ENCODE measurements at regions not wholly inside any gene's neighbourhood (a gene's known extent, or its start where the extent isn't known, plus 50 kb on each side); places are given as distances from the start of the nearest gene placed in this dataset.

- Histone ChIP-seq H3K36me3 (no peaks in the 10 kb centered on the region), H3K9ac (ENCODE audit: low read depth in 2 of 2, low read length in 2 of 2) (no peak overlapping the region), H3K4me3 (no peak overlapping the region), H3K9me3 (no peaks in the 10 kb centered on the region), H3K27me3 (no peaks in the 10 kb centered on the region), H3K27ac (no peak overlapping the region), H3K4me1 (no peaks in the 10 kb centered on the region)
- intact Hi-C loops (cut with DNase I) = no loop called here
- TF ChIP-seq CTCF (IDR thresholded peaks at IDR 0.05) = no peak
- DNase-seq = no peak
Measured at GRCh38 chr9:80320480-80320879, 748.7 kb downstream of the TLE4 start.

GRCh38 chr9:80305136-80305535 is 733.4 kb downstream of the TLE4 start:
- Histone ChIP-seq H3K4me1 (no peaks in the 10 kb centered on the region), H3K27ac (no peak overlapping the region), H3K27me3 (no peaks in the 10 kb centered on the region), H3K9ac (ENCODE audit: low read depth in 2 of 2, low read length in 2 of 2) (no peak overlapping the region), H3K4me3 (no peak overlapping the region), H3K36me3 (no peaks in the 10 kb centered on the region), H3K9me3 (no peaks in the 10 kb centered on the region)
- DNase-seq = no peak
- TF ChIP-seq CTCF (IDR thresholded peaks at IDR 0.05) = no peak
- intact Hi-C loops (cut with DNase I) = no loop called here

GRCh38 chr9:80294955-80295354 is 723.2 kb downstream of the TLE4 start:
- intact Hi-C loops (cut with DNase I) = no loop called here

GRCh38 chr9:80294318-80294717 is 722.6 kb downstream of the TLE4 start:
- no peak for TF ChIP-seq CTCF (IDR thresholded peaks at IDR 0.05)
- H3K36me3 ChIP-seq = no peaks in the 10 kb centered on the region
- no peak for DNase-seq
- no peak overlapping the region for H3K27ac ChIP-seq
- intact Hi-C loops (cut with DNase I) = no loop called here
- H3K4me1 ChIP-seq = no peaks in the 10 kb centered on the region
- H3K9ac ChIP-seq (ENCODE audit: low read depth in 2 of 2, low read length in 2 of 2) = no peak overlapping the region
- H3K27me3 ChIP-seq = no peaks in the 10 kb centered on the region
- no peak overlapping the region for H3K4me3 ChIP-seq
- no peaks in the 10 kb centered on the region for H3K9me3 ChIP-seq

More at GRCh38 chr9:80294955-80295354, 723.2 kb downstream of the TLE4 start:
- H3K9me3 ChIP-seq = no peaks in the 10 kb centered on the region
- no peak for DNase-seq
- H3K36me3 ChIP-seq = no peaks in the 10 kb centered on the region
- H3K4me1 ChIP-seq = no peaks in the 10 kb centered on the region
- H3K9ac ChIP-seq (ENCODE audit: low read depth in 2 of 2, low read length in 2 of 2) = no peak overlapping the region
- no peak overlapping the region for H3K27ac ChIP-seq
- no peaks in the 10 kb centered on the region for H3K27me3 ChIP-seq
- no peak overlapping the region for H3K4me3 ChIP-seq
- TF ChIP-seq CTCF (IDR thresholded peaks at IDR 0.05) = no peak

- no peaks in the 10 kb centered on the region for H3K9me3 ChIP-seq
- no peaks in the 10 kb centered on the region for H3K27me3 ChIP-seq
- intact Hi-C loops (cut with DNase I) = no loop called here
- no peak overlapping the region for H3K27ac ChIP-seq
- no peak overlapping the region for H3K4me3 ChIP-seq
- no peak for TF ChIP-seq CTCF (IDR thresholded peaks at IDR 0.05)
- DNase-seq = no peak
- no peak overlapping the region for H3K9ac ChIP-seq (ENCODE audit: low read depth in 2 of 2, low read length in 2 of 2)
- no peaks in the 10 kb centered on the region for H3K4me1 ChIP-seq
- H3K36me3 ChIP-seq = no peaks in the 10 kb centered on the region
Measured at GRCh38 chr9:80292231-80292630, 720.5 kb downstream of the TLE4 start.

- Histone ChIP-seq H3K9me3 (no peaks in the 10 kb centered on the region), H3K4me3 (no peak overlapping the region), H3K9ac (ENCODE audit: low read depth in 2 of 2, low read length in 2 of 2) (no peak overlapping the region), H3K4me1 (no peaks in the 10 kb centered on the region), H3K27ac (no peak overlapping the region), H3K36me3 (no peaks in the 10 kb centered on the region), H3K27me3 (no peaks in the 10 kb centered on the region)
- intact Hi-C loops (cut with DNase I) = no loop called here
- no peak for DNase-seq
- no peak for TF ChIP-seq CTCF (IDR thresholded peaks at IDR 0.05)
Measured at GRCh38 chr9:80285326-80285725, 713.6 kb downstream of the TLE4 start.
